HG03520 (cell line): ENCODE measurements at regions not wholly inside any gene's neighbourhood (a gene's known extent, or its start where the extent isn't known, plus 50 kb on each side); places are given as distances from the start of the nearest gene placed in this dataset.

Source experiments
- ATAC-seq: cut with Tn5 transposase; IDR thresholded peaks from one replicate; pipeline ENCODE4 v1.9.1; 2021; ENCODE audit warnings: mild to moderate bottlenecking, moderate library complexity; ENCODE audit not compliant: unreplicated experiment

- ATAC-seq: no peak
These were observed 94.1 kb upstream of the SELENOP start for GRCh38 chr5:42905827-42906226.

GRCh38 chr5:42900734-42901133, 89.0 kb upstream of the SELENOP start:
- ATAC-seq: no peak

GRCh38 chr5:42898760-42899159, 87.1 kb upstream of the SELENOP start:
- no peak for ATAC-seq

DNA sequence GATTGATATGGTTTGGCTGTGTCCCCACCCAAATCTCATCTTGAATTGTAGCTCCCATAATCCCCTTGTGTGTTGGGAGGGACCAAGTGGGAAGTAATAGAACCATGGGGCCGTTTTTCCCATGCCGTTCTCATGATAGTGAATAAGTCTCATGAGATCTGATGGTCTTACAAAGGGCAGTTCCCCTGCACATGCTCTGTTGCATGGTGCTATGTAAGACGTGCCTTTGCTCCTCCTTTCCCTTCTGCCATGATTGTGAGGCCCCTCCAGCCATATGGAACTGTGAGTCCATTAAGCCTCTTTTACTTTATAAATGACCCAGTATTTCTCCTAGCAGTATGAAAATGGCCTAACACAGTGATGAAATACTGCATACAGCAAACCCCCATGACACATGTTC, 84.8 kb upstream of the SELENOP start:
- ATAC-seq: no peak

- ATAC-seq: no peak
These were observed 82.4 kb upstream of the SELENOP start for GRCh38 chr5:42894057-42894456.

DNA sequence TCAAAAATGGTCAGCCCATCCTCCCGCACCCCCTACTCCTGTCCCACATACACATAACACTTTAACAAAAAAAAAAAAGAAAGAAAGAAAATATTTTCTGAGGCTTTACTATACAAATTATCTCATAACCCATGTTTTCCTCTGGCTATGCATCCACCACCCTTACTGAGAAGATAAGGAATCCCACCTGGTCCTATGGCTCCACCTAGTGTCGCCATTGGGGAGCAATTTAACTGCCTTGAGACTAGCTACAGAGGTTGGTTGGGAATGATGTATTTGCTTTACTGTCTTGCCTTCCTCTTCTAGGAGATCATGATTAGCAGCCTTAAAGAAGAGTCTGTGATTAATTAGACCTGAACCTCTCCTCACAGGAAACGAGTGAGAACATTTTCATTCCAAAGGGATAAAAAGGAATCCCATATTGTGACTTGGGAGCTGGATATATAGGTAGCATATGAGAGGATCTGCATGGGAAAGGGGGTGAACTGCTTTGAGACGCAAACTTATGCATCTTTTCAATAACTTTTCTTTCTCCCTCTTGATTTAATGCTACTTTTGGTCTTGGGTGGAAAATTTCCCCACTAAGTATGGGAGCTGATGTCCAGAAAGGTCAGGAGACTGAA, 77.7 kb upstream of the SELENOP start:
- ATAC-seq: peak; percentile 85

DNA sequence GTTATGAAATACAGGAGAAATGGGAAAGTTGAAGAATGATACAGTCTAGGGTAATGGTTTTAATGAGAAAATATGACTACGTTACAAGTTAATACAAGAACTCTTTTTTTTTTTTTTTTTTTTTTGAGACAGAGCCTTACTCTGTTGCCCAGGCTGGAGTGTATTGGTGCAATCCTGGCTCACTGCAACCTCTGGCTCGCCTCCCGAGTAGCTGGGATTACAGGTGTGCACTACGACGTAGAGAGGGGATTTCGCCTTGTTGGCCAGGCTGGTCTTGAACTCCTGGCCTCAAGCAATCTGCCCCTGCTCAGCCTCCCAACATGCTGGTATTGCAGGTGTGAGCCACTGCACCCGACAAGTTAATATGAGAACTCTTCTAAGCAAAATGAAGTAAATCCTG, 77.1 kb upstream of the SELENOP start:
- no peak for ATAC-seq

- no peak for ATAC-seq
These were observed 75.9 kb upstream of the SELENOP start for GRCh38 chr5:42887575-42887974.

DNA sequence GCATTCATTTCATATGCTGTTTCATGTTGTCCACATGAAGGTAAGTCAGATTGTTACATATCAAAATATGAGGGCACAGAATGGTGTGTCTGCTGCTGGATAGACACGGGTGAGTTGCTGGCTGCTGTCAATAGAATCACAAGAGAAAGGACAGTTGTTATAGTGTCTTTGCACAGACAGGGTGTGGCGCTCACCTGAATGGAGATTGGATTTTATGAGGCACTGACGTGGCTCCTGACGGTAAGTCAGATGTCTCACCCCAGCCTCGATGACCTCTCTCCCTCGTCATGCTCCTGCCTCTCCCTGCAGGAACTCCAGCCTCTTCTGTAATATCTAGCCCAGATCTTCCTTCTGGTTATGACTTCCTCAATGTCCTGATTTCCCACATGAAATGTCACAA, 75.4 kb upstream of the SELENOP start:
- no peak for ATAC-seq

- ATAC-seq: no peak
These were observed 74.9 kb upstream of the SELENOP start for GRCh38 chr5:42886635-42887034.

- ATAC-seq: no peak
These were observed 72.6 kb upstream of the SELENOP start for GRCh38 chr5:42884326-42884725.

- no peak for ATAC-seq
These were observed 69.9 kb upstream of the SELENOP start for GRCh38 chr5:42881416-42882117.

GRCh38 chr5:42880496-42881150, 68.9 kb upstream of the SELENOP start:
- no peak for ATAC-seq

DNA sequence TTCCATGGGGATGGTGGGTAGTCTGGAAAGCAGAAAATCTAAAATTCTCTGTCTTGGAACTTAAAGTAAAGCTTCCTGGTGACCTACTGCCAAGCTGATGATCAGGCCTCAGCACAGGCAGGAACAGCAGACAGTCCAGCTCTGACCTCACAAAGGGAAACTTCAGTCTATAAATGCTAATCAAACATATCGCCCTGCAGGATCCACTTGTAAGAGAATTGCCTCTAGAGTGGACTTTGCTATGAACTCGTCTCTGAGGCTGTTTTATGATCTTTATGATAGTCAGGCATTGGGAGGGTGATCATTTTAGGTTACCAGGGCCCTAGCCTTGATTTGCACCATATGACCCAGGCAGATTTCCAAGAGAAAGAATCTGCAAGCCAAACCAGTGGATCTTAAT, 67.6 kb upstream of the SELENOP start:
- no peak for ATAC-seq

GRCh38 chr5:42878550-42878949, 66.9 kb upstream of the SELENOP start:
- ATAC-seq: no peak

- ATAC-seq: no peak
These were observed 66.3 kb upstream of the SELENOP start for GRCh38 chr5:42878041-42878440.

DNA sequence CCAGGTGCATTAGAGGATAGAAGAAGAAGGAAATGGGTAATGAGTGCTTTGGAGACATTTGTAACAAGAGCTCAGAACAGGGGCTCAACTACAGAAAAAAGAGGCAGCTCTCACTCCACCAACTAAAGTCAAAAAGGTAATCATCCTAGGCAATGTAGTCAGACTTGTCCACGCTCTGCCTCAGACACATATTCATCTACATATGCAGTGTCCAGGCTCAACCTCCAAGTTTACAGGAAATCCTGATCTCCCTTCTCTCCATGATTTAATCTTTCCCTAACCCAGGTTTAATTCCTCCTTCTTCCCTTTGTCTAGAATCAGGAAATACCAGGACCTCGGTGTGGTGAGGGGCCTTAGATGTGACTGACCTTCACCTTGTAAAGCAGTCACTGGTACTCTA, 65.7 kb upstream of the SELENOP start:
- ATAC-seq: no peak

- ATAC-seq: no peak
These were observed 64.7 kb upstream of the SELENOP start for GRCh38 chr5:42876375-42876844.

DNA sequence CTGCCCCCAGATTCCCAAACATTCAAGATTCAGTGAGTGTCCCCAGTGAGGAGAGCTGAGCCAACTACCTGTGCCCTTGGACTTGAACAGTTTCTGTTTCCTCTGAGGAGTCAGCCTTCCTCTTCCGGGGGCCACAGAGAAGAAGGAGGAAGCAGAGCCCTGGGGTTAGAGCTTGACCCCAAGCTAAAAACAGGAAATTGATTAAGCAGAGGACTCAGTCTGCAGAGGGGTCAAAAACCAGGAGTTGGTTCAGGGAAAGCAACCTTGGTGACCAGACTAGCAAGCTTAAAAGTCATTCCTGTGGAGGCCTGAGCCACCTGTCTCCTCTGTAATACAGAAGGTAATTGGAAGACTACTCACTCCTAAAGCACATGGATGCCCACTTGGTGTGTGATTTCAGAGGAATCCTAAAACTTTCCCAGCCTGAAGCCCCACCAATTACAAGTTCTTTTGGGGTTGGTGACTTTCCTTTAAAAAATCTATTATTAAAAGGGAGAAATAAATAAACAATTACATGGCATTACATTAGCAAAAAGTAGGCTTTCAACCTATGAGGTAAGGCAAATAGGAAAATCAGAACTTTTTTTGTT, 64.2 kb upstream of the SELENOP start:
- ATAC-seq: no peak

- no peak for ATAC-seq
These were observed 63.5 kb upstream of the SELENOP start for GRCh38 chr5:42875211-42875610.

DNA sequence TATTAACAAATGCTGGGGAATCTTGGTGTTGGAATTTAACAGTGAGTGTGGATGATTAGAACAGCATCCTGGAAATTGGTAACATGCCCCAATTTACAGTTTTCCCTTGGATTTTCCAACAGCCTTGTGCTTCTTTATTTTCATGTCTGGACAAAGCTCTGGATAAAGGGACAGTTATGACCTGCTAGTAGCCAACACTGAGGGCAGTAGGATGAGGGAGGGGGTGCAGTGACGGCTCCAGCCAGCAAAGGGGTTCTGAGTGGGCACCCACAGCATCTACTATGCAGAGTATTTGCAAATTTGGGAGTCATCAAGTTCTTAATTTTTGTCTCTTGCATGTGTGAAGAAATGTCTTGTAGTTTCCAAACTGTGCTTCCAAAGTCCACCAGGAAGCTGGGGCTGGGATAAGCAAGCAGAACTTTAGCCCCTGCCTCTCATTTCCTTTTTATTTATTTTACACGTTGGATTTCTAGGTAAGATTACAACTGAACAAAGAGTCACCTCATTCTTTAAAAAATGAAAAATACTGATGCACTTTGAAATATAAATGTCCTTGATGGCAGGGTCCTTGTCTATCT, 63.0 kb upstream of the SELENOP start:
- ATAC-seq: no peak
